DOHH2 (cell line): ENCODE measurements at regions not wholly inside any gene's neighbourhood (a gene's known extent, or its start where the extent isn't known, plus 50 kb on each side); places are given as distances from the start of the nearest gene placed in this dataset.

Experiments used
- H3F3A ChIP-seq: fragments of 200-600 bp; sonication (generic), shearing (Covaris generic); 2 replicates; pipeline ENCODE4 v1.6.0; 2016; ENCODE audit warnings: antibody characterized with exemption, mild to moderate bottlenecking; ENCODE audit not compliant: control insufficient read depth, insufficient read depth
- H3K27ac ChIP-seq: fragments of 200-600 bp; sonication (generic); 2 replicates; pipeline ENCODE4 v1.5.1; 2014; ENCODE audit warnings: low read depth, mild to moderate bottlenecking, low read length, moderate library complexity
- H3K27me3 ChIP-seq: fragments of 200-600 bp; sonication (generic); 2 replicates; pipeline ENCODE4 v1.6.1; 2014; ENCODE audit warnings: mild to moderate bottlenecking, low read length, mixed read lengths; ENCODE audit not compliant: control insufficient read depth
- H3K36me3 ChIP-seq: fragments of 200-600 bp; sonication (generic); 2 replicates; pipeline ENCODE4 v1.6.1; 2014; ENCODE audit warnings: mild to moderate bottlenecking, low read length, moderate library complexity, mixed read lengths; ENCODE audit not compliant: control insufficient read depth
- H3K4me1 ChIP-seq: fragments of 200-600 bp; sonication (generic); 2 replicates; pipeline ENCODE4 v1.6.1; 2014; ENCODE audit warnings: mild to moderate bottlenecking, low read length, mixed read lengths; ENCODE audit not compliant: control insufficient read depth
- H3K4me2 ChIP-seq: fragments of 200-600 bp; sonication (generic); 2 replicates; pipeline ENCODE4 v1.6.0; 2014; ENCODE audit warnings: mild to moderate bottlenecking, low read length, moderate library complexity
- H3K4me3 ChIP-seq: fragments of 200-600 bp; sonication (generic); 2 replicates; pipeline ENCODE4 v1.5.1; 2014; ENCODE audit warnings: mild to moderate bottlenecking, low read length, mixed read lengths
- H3K79me2 ChIP-seq: fragments of 200-600 bp; sonication (generic); 2 replicates; pipeline ENCODE4 v1.6.1; 2014; ENCODE audit warnings: mild to moderate bottlenecking, low read length, mixed read lengths; ENCODE audit not compliant: control insufficient read depth
- H3K9me2 ChIP-seq: fragments of 200-600 bp; sonication (generic); replicated peaks from 2 replicates; pipeline ENCODE4 v1.6.1; 2014; ENCODE audit warnings: mild to moderate bottlenecking, low read length, mixed read lengths; ENCODE audit not compliant: control insufficient read depth
- H3K9me3 ChIP-seq: fragments of 200-600 bp; sonication (generic); 2 replicates; pipeline ENCODE4 v1.6.1; 2014; ENCODE audit warnings: antibody characterized with exemption, low read length, mixed read lengths; ENCODE audit not compliant: control insufficient read depth, insufficient read depth
- H4K20me1 ChIP-seq: fragments of 200-600 bp; sonication (generic); 2 replicates; pipeline ENCODE4 v1.6.0; 2014; ENCODE audit warnings: low read depth, mild to moderate bottlenecking, antibody characterized with exemption, low read length, moderate library complexity; ENCODE audit not compliant: control insufficient read depth, insufficient read depth
- CTCF ChIP-seq: fragments of 200-600 bp; sonication (generic); IDR thresholded peaks from one replicate; pipeline ENCODE4 v1.5.1; 2014; ENCODE audit warnings: antibody characterized with exemption, mild to moderate bottlenecking, low read depth, low read length; ENCODE audit not compliant: poor library complexity, severe bottlenecking
- EZH2phosphoT487 ChIP-seq: fragments of 200-600 bp; sonication (generic); IDR thresholded peaks from 2 replicates; pipeline ENCODE4 v1.6.1; 2017; ENCODE audit warnings: borderline replicate concordance, mild to moderate bottlenecking, antibody characterized with exemption, low read length, moderate library complexity, mixed read lengths

- Histone ChIP-seq H3K4me3 (no peak overlapping the region), H3K27me3 (no peaks in the 10 kb centered on the region), H3K4me1 (no peaks in the 10 kb centered on the region), H3F3A (no peaks in the 10 kb centered on the region), H3K27ac (no peak overlapping the region), H3K36me3 (no peaks in the 10 kb centered on the region), H3K9me2 (no peaks in the 10 kb centered on the region), H3K79me2 (no peaks in the 10 kb centered on the region), H4K20me1 (no peaks in the 10 kb centered on the region), H3K9me3 (no peaks in the 10 kb centered on the region), H3K4me2 (no peak overlapping the region)
- no peak for TF ChIP-seq EZH2phosphoT487
- TF ChIP-seq CTCF = no peak
These were observed 132.9 kb upstream of the NKX1-1 start for GRCh38 chr4:1538941-1539772.

- H4K20me1 ChIP-seq = no peaks in the 10 kb centered on the region
- H3K4me3 ChIP-seq = no peak overlapping the region
- H3K4me2 ChIP-seq = no peak overlapping the region
- H3K9me3 ChIP-seq = no peaks in the 10 kb centered on the region
- no peaks in the 10 kb centered on the region for H3K27me3 ChIP-seq
- no peaks in the 10 kb centered on the region for H3K9me2 ChIP-seq
- no peak overlapping the region for H3K27ac ChIP-seq
- no peaks in the 10 kb centered on the region for H3K79me2 ChIP-seq
- H3F3A ChIP-seq = no peaks in the 10 kb centered on the region
- no peaks in the 10 kb centered on the region for H3K4me1 ChIP-seq
- no peaks in the 10 kb centered on the region for H3K36me3 ChIP-seq
- no peak for TF ChIP-seq EZH2phosphoT487
- no peak for TF ChIP-seq CTCF
These were observed 131.8 kb upstream of the NKX1-1 start for GRCh38 chr4:1538096-1538410.

GRCh38 chr4:1537410-1538095, 131.3 kb upstream of the NKX1-1 start:
- Histone ChIP-seq H3K4me2 (no peak overlapping the region), H4K20me1 (no peaks in the 10 kb centered on the region), H3K36me3 (no peaks in the 10 kb centered on the region), H3K79me2 (no peaks in the 10 kb centered on the region), H3K4me1 (no peaks in the 10 kb centered on the region), H3K9me3 (no peaks in the 10 kb centered on the region), H3K27ac (no peak overlapping the region), H3K9me2 (no peaks in the 10 kb centered on the region), H3K27me3 (no peaks in the 10 kb centered on the region), H3F3A (no peaks in the 10 kb centered on the region), H3K4me3 (no peak overlapping the region)
- TF ChIP-seq EZH2phosphoT487 (no peak), CTCF (no peak)
